Parathyroid adenoma (tissue), 2 donors: ENCODE measurements at regions not wholly inside any gene's neighbourhood (a gene's known extent, or its start where the extent isn't known, plus 50 kb on each side); places are given as distances from the start of the nearest gene placed in this dataset.
"Not testable (repeated sequence)": the region's sequence is repeated elsewhere in the genome, so short reads cannot be mapped to it uniquely, and the experiment has no call there.

Experiments
- H2AFZ ChIP-seq: fragments of 300-600 bp; sonication (generic); one replicate; pipeline ENCODE4 v1.7.0; 2017; ENCODE audit warnings: antibody characterized with exemption, mild to moderate bottlenecking
- H3K27ac ChIP-seq: fragments of 300-600 bp; sonication (generic); one replicate; pipeline ENCODE4 v1.7.0; 2017
- H3K27me3 ChIP-seq: fragments of 300-600 bp; sonication (generic); one replicate; pipeline ENCODE4 v1.7.0; 2017; ENCODE audit warnings: low read length; ENCODE audit not compliant: control insufficient read depth, insufficient read depth
- H3K36me3 ChIP-seq: fragments of 300-600 bp; sonication (generic); one replicate; pipeline ENCODE4 v1.7.0; 2017; ENCODE audit warnings: low read length; ENCODE audit not compliant: control insufficient read depth, insufficient read depth
- H3K4me1 ChIP-seq: fragments of 300-600 bp; sonication (generic); one replicate; pipeline ENCODE4 v1.7.0; 2017; ENCODE audit warnings: control low read depth
- H3K4me2 ChIP-seq: fragments of 300-600 bp; sonication (generic); one replicate; pipeline ENCODE4 v1.7.0; 2017; ENCODE audit warnings: low read length
- H3K4me3 ChIP-seq: fragments of 300-600 bp; sonication (generic); one replicate; pipeline ENCODE4 v1.7.0; 2017; ENCODE audit warnings: low read depth, low read length
- H3K79me2 ChIP-seq: fragments of 300-600 bp; sonication (generic); one replicate; pipeline ENCODE4 v1.7.0; 2017; ENCODE audit warnings: control low read depth
- H3K9ac ChIP-seq: fragments of 300-600 bp; sonication (generic); one replicate; pipeline ENCODE4 v1.7.0; 2017; ENCODE audit warnings: mild to moderate bottlenecking
- H3K9me3 ChIP-seq: fragments of 300-600 bp; sonication (generic); one replicate; pipeline ENCODE4 v1.7.0; 2017; ENCODE audit warnings: low read length; ENCODE audit not compliant: control insufficient read depth
- TF ChIP-seq, protein P1 (sequence below): fragments of 300-600 bp; sonication (generic); IDR thresholded peaks from one replicate; pipeline ENCODE4 v1.7.0; 2017; ENCODE audit warnings: antibody characterized with exemption, mild to moderate bottlenecking
- donor health status: primary hyperparathyroidism.

DNA sequence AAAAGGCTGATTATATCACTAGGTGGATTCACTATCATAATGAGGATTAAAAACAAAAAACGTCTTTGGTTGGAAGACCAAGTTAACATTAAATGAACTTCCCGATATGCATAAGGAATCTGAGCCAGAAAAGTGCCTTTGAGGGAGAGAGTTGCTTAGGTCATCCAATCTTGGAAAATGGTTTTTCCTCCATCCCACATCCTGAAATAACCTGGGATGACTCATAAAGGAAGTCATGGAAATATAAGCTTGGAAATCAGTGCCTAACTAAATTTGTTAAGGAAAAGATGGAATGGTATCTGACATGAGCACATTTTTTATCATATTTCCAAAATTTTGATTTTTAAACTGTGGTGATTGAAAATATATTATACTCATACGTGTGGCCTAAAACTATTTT, 66.0 kb downstream of the KBTBD8 start:
- TF ChIP-seq, protein P1, sequence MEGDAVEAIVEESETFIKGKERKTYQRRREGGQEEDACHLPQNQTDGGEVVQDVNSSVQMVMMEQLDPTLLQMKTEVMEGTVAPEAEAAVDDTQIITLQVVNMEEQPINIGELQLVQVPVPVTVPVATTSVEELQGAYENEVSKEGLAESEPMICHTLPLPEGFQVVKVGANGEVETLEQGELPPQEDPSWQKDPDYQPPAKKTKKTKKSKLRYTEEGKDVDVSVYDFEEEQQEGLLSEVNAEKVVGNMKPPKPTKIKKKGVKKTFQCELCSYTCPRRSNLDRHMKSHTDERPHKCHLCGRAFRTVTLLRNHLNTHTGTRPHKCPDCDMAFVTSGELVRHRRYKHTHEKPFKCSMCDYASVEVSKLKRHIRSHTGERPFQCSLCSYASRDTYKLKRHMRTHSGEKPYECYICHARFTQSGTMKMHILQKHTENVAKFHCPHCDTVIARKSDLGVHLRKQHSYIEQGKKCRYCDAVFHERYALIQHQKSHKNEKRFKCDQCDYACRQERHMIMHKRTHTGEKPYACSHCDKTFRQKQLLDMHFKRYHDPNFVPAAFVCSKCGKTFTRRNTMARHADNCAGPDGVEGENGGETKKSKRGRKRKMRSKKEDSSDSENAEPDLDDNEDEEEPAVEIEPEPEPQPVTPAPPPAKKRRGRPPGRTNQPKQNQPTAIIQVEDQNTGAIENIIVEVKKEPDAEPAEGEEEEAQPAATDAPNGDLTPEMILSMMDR: no peak
- Histone ChIP-seq H3K9ac (no peak overlapping the region), H3K9me3 (no peaks in the 10 kb centered on the region), H2AFZ (no peak overlapping the region), H3K79me2 (no peaks in the 10 kb centered on the region), H3K4me2 (no peak overlapping the region), H3K36me3 (no peaks in the 10 kb centered on the region), H3K27me3 (no peaks in the 10 kb centered on the region), H3K27ac (no peak overlapping the region), H3K4me1 (no peaks in the 10 kb centered on the region), H3K4me3 (no peak overlapping the region)

DNA sequence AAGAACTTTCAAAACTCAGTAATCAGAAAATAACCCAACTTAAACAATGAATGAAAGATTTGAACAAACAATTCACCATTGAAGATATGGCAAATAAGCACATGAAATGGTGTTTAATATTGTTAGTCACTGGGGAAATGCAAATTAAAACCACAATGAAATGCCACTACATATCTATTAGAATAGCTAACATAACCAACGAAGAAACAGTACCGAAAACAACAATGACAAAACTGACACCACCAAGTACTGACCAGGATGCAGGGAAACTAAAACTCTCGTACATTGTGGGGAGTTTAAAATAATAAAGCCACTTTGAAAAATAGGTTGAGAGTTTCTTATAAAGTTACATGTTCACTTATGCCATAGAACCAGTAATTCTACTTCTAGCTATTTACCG, 69.1 kb downstream of the KBTBD8 start:
- H3K9me3 ChIP-seq: no peaks in the 10 kb centered on the region

GRCh38 chr3:67072640-67073039, 74.5 kb downstream of the KBTBD8 start:
- H3K9ac ChIP-seq, H3K79me2 ChIP-seq, H3K4me1 ChIP-seq, H3K9me3 ChIP-seq, H3K36me3 ChIP-seq, H3K27me3 ChIP-seq, H3K4me3 ChIP-seq, H3K4me2 ChIP-seq, H3K27ac ChIP-seq, H2AFZ ChIP-seq: not testable (repeated sequence)

More for the DNA sequence above, 69.1 kb downstream of the KBTBD8 start:
- Histone ChIP-seq H2AFZ (no peak overlapping the region), H3K4me2 (no peak overlapping the region), H3K27ac (no peak overlapping the region), H3K79me2 (no peaks in the 10 kb centered on the region), H3K4me3 (no peak overlapping the region), H3K36me3 (no peaks in the 10 kb centered on the region), H3K27me3 (no peaks in the 10 kb centered on the region), H3K4me1 (no peaks in the 10 kb centered on the region), H3K9ac (no peak overlapping the region)
- TF ChIP-seq, protein P1: no peak

GRCh38 chr3:67073812-67074211, 75.7 kb downstream of the KBTBD8 start:
- Histone ChIP-seq H3K4me3 (no peak overlapping the region), H3K4me1 (no peaks in the 10 kb centered on the region), H3K27ac (no peak overlapping the region), H3K4me2 (no peak overlapping the region), H3K79me2 (no peaks in the 10 kb centered on the region), H2AFZ (no peak overlapping the region), H3K27me3 (no peaks in the 10 kb centered on the region), H3K36me3 (no peaks in the 10 kb centered on the region), H3K9ac (no peak overlapping the region), H3K9me3 (no peaks in the 10 kb centered on the region)
- TF ChIP-seq, protein P1: no peak

DNA sequence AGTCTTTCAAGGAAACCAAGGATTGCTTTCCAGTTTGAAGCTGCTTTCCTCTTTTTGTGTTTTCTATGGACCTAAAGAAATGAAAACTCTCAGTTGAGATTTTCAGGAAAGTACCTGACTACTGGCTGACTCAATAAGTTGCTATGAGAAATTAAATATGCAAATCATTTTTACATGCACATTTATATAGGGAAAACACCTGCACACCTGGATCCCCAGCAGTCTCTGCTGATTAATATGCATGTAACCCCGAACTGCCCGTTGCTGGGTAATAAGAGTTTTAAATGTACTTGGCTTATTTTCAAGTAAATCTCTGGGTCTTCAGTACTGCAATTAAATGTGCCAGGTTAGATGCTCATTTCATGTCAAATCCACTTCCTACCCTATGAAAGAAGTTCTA, 77.2 kb downstream of the KBTBD8 start:
- Histone ChIP-seq H3K9ac (no peak overlapping the region), H3K4me2 (no peak overlapping the region), H3K9me3 (no peaks in the 10 kb centered on the region), H3K27me3 (no peaks in the 10 kb centered on the region), H3K4me3 (no peak overlapping the region), H3K4me1 (no peaks in the 10 kb centered on the region), H2AFZ (no peak overlapping the region), H3K27ac (no peak overlapping the region), H3K79me2 (no peaks in the 10 kb centered on the region), H3K36me3 (no peaks in the 10 kb centered on the region)
- TF ChIP-seq, protein P1: no peak
